HG03521 (cell line): ENCODE measurements at regions not wholly inside any gene's neighbourhood (a gene's known extent, or its start where the extent isn't known, plus 50 kb on each side); places are given as distances from the start of the nearest gene placed in this dataset.
"Not testable (repeated sequence)": the region's sequence is repeated elsewhere in the genome, so short reads cannot be mapped to it uniquely, and the experiment has no call there.

Experiments used
- ATAC-seq: cut with Tn5 transposase; IDR thresholded peaks from one replicate; pipeline ENCODE4 v1.9.1; 2021; ENCODE audit warnings: mild to moderate bottlenecking, moderate library complexity; ENCODE audit not compliant: unreplicated experiment

GRCh38 chr5:127133071-127133470, 59.8 kb upstream of the C5orf63 start:
- no peak for ATAC-seq

GRCh38 chr5:127136908-127137307, 63.6 kb upstream of the C5orf63 start:
- no peak for ATAC-seq

GRCh38 chr5:127143722-127144121, 70.4 kb upstream of the C5orf63 start:
- ATAC-seq = no peak

- no peak for ATAC-seq
Measured at GRCh38 chr5:127153031-127153430, 79.7 kb upstream of the C5orf63 start.

GRCh38 chr5:127153521-127153920, 80.2 kb upstream of the C5orf63 start:
- ATAC-seq = no peak

- ATAC-seq = no peak
Measured at GRCh38 chr5:127163750-127164149, 90.4 kb upstream of the C5orf63 start.

- no peak for ATAC-seq
Measured at GRCh38 chr5:127170918-127171600, 97.8 kb upstream of the C5orf63 start.

- ATAC-seq = no peak
Measured at GRCh38 chr5:127176769-127177168, 103.5 kb upstream of the C5orf63 start.

- ATAC-seq = not testable (repeated sequence)
Measured at GRCh38 chr5:127182631-127183030, 108.0 kb upstream of the MEGF10 start.

- ATAC-seq = no peak
Measured at GRCh38 chr5:127183332-127183731, 107.3 kb upstream of the MEGF10 start.

- no peak for ATAC-seq
Measured at GRCh38 chr5:127184851-127185250, 105.7 kb upstream of the MEGF10 start.

- no peak for ATAC-seq
Measured at GRCh38 chr5:127186657-127187056, 103.9 kb upstream of the MEGF10 start.

GRCh38 chr5:127187706-127188105, 102.9 kb upstream of the MEGF10 start:
- ATAC-seq = no peak

GRCh38 chr5:127192150-127192549, 98.4 kb upstream of the MEGF10 start:
- ATAC-seq = no peak

- ATAC-seq = no peak
Measured at GRCh38 chr5:127192836-127193338, 97.7 kb upstream of the MEGF10 start.

GRCh38 chr5:127196042-127196441, 94.6 kb upstream of the MEGF10 start:
- no peak for ATAC-seq

GRCh38 chr5:127197402-127198167, 93.0 kb upstream of the MEGF10 start:
- not testable (repeated sequence) for ATAC-seq

- ATAC-seq = not testable (repeated sequence)
Measured at GRCh38 chr5:127202738-127203137, 87.9 kb upstream of the MEGF10 start.

GRCh38 chr5:127203818-127204217, 86.8 kb upstream of the MEGF10 start:
- ATAC-seq = no peak

- no peak for ATAC-seq
Measured at GRCh38 chr5:127205147-127205546, 85.4 kb upstream of the MEGF10 start.

- no peak for ATAC-seq
Measured at GRCh38 chr5:127206320-127207113, 84.1 kb upstream of the MEGF10 start.
